SK-N-SH treated with all-trans-retinoic acid at 6 μM for 48 hours (cell line): ENCODE measurements at regions not wholly inside any gene's neighbourhood (a gene's known extent, or its start where the extent isn't known, plus 50 kb on each side); places are given as distances from the start of the nearest gene placed in this dataset.
"Not testable (repeated sequence)": the region's sequence is repeated elsewhere in the genome, so short reads cannot be mapped to it uniquely, and the experiment has no call there.

Experiments
- ARNTL ChIP-seq: fragments of 450-650 bp; formaldehyde crosslinking; IDR thresholded peaks from 2 replicates; pipeline ENCODE4 v1.5.0; 2020; ENCODE audit warnings: low read depth, mild to moderate bottlenecking, moderate library complexity, borderline replicate concordance
- RARB ChIP-seq: fragments of 250-450 bp; sonication (Bioruptor Pico); IDR thresholded peaks from 2 replicates; pipeline ENCODE4 v1.8.0; 2021; ENCODE audit warnings: mild to moderate bottlenecking, moderate library complexity
- TF ChIP-seq, protein P1 (sequence below): fragments of 250-450 bp; sonication (Bioruptor Pico); IDR thresholded peaks from 2 replicates; pipeline ENCODE4 v1.5.1; 2020; ENCODE audit warnings: low read depth, mild to moderate bottlenecking, moderate library complexity
- TF ChIP-seq, protein P2 (sequence below): fragments of 250-450 bp; sonication (Bioruptor Pico); IDR thresholded peaks from 2 replicates; pipeline ENCODE4 v1.8.0; 2021; ENCODE audit warnings: low read depth, mild to moderate bottlenecking, moderate library complexity, borderline replicate concordance
- TF ChIP-seq, protein P3 (sequence below): fragments of 250-450 bp; sonication (Bioruptor Pico); IDR thresholded peaks from 2 replicates; pipeline ENCODE4 v1.8.0; 2020; ENCODE audit warnings: mild to moderate bottlenecking, moderate library complexity, borderline replicate concordance

DNA sequence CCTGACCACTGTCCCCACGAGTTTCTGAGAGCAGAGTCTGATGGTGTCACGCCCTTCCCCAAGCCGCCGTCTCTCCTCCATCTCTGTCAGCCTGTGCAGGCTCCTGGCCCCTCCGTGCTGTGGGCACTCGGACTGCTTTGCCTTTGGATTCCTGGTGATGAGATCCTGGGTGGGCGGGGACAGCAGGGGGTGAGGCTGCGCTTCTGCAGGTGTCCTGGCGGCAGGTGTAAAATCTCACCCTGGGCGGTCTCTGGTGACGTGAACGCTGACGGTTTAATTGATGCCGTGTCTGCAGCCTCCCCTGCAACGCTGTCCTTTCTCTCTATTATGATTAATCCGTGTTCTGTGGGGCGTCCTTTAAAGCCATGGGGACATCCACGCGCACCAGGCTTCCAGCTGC, 148.0 kb downstream of the LAT start:
- TF ChIP-seq, protein P1, sequence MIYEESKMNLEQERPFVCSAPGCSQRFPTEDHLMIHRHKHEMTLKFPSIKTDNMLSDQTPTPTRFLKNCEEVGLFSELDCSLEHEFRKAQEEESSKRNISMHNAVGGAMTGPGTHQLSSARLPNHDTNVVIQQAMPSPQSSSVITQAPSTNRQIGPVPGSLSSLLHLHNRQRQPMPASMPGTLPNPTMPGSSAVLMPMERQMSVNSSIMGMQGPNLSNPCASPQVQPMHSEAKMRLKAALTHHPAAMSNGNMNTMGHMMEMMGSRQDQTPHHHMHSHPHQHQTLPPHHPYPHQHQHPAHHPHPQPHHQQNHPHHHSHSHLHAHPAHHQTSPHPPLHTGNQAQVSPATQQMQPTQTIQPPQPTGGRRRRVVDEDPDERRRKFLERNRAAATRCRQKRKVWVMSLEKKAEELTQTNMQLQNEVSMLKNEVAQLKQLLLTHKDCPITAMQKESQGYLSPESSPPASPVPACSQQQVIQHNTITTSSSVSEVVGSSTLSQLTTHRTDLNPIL (CRISPR knock-in tag) = not testable (repeated sequence)
- not testable (repeated sequence) for TF ChIP-seq RARB (CRISPR knock-in tag); ARNTL
- TF ChIP-seq, protein P2, sequence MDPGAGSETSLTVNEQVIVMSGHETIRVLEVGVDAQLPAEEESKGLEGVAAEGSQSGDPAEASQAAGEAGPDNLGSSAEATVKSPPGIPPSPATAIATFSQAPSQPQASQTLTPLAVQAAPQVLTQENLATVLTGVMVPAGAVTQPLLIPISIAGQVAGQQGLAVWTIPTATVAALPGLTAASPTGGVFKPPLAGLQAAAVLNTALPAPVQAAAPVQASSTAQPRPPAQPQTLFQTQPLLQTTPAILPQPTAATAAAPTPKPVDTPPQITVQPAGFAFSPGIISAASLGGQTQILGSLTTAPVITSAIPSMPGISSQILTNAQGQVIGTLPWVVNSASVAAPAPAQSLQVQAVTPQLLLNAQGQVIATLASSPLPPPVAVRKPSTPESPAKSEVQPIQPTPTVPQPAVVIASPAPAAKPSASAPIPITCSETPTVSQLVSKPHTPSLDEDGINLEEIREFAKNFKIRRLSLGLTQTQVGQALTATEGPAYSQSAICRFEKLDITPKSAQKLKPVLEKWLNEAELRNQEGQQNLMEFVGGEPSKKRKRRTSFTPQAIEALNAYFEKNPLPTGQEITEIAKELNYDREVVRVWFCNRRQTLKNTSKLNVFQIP (CRISPR knock-in tag) = not testable (repeated sequence)
- TF ChIP-seq, protein P3, sequence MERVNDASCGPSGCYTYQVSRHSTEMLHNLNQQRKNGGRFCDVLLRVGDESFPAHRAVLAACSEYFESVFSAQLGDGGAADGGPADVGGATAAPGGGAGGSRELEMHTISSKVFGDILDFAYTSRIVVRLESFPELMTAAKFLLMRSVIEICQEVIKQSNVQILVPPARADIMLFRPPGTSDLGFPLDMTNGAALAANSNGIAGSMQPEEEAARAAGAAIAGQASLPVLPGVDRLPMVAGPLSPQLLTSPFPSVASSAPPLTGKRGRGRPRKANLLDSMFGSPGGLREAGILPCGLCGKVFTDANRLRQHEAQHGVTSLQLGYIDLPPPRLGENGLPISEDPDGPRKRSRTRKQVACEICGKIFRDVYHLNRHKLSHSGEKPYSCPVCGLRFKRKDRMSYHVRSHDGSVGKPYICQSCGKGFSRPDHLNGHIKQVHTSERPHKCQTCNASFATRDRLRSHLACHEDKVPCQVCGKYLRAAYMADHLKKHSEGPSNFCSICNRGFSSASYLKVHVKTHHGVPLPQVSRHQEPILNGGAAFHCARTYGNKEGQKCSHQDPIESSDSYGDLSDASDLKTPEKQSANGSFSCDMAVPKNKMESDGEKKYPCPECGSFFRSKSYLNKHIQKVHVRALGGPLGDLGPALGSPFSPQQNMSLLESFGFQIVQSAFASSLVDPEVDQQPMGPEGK (CRISPR knock-in tag) = not testable (repeated sequence)
